ENCODE measurements at regions not wholly inside any gene's neighbourhood (a gene's known extent, or its start where the extent isn't known, plus 50 kb on each side); places are given as distances from the start of the nearest gene placed in this dataset.
"Not testable (repeated sequence)": the region's sequence is repeated elsewhere in the genome, so short reads cannot be mapped to it uniquely, and the experiment has no call there.

DNA sequence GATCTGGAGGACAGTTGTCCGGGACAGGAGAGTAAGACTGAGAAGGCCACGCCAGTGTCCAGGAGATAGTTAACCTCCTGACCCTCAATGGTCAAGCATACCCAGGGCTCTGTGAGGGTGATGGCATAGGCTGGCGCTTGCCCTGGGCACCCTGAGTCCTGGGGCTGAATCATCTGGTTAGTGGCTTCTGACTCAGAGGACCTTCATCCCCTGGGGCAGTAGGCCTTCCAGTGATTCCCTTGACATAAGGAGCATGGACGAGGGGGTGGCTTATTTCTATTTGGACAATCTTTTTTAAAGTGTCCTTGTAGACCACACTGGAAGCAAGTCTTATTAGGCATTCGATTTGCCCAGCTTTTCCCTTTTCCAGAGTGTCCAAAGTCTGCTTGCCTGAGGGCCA lies 108.4 kb upstream of the SHISA3 start:
- H3K4me1 ChIP-seq (ENCODE audit: control insufficient read depth, insufficient read depth, low read length); H3K4me3 ChIP-seq (ENCODE audit: low read length in 2 of 2); H3K27me3 ChIP-seq (ENCODE audit: control insufficient read depth in 1 of 2, insufficient read depth in 2 of 2, low read length in 2 of 2); H3K27ac ChIP-seq (ENCODE audit: low read length); H3K9me3 ChIP-seq (ENCODE audit: control insufficient read depth in 2 of 2, low read length in 2 of 2); H3K9ac ChIP-seq (ENCODE audit: low read length in 2 of 2); H3K36me3 ChIP-seq (ENCODE audit: control insufficient read depth in 2 of 2, insufficient read depth in 2 of 2, low read length in 2 of 2): not testable (repeated sequence)

DNA sequence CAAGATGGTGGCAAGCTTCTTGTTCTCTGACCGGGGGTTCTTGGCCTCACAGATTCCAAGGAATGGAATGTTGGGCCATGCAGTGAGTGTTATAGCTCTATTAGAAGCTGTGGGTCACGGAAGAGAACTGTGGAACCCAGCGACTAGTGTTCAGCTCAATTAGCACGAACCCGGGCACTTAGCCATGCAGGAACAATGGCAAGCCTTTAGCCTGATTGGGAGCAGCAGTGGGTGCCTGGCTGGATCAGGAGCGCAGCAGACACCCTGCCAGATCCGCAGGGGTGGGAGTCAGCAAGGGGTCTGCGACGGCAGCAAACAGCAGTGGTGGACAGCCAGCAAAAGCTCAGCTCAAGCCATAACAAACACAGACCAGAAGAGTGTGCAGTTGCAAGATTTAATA lies 105.1 kb upstream of the SHISA3 start:
- not testable (repeated sequence) for H3K9ac ChIP-seq (ENCODE audit: low read length in 2 of 2); H3K9me3 ChIP-seq (ENCODE audit: control insufficient read depth in 2 of 2, low read length in 2 of 2); H3K4me3 ChIP-seq (ENCODE audit: low read length in 2 of 2); H3K27me3 ChIP-seq (ENCODE audit: control insufficient read depth in 1 of 2, insufficient read depth in 2 of 2, low read length in 2 of 2); H3K27ac ChIP-seq (ENCODE audit: low read length); H3K4me1 ChIP-seq (ENCODE audit: control insufficient read depth, insufficient read depth, low read length); H3K36me3 ChIP-seq (ENCODE audit: control insufficient read depth in 2 of 2, insufficient read depth in 2 of 2, low read length in 2 of 2)

DNA sequence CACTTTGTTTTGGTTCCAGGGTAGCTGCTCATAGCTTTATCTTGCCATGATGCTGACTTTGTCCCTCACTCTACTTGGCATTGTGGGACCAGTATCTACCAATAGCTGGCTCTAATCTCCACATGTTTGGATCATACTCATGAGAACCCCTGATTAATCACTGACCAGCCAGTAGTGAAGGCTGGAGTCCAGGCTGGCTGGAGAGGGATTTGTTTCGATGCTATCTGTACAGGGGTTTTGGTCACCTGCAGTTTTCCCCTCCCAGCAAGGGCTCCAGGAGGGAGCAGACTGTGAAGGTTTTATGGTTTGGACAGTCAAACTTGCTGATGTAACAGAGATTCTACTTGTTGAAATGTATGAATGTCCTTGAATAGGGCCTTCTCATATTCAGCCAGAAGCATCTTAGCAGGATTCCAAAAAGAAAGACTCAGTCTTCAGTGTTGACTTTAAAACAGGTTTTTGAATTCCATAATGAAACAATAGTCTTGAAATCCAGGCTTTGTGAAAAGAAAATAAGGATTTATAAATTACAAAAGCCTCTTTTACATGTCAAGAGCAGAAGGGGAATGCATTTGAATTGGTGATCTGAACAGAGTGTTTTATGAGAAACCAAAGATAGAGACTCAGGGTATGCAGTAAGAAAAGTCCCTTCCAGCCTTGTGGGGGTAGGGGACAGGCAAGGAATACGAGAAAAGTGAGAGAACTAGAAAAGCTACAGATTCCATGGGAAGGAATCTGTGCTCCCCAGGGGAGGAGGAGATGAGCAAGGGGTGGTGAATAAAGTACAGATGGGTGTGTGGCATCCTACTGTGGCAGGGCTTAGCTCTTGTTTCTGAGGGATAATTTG lies 103.1 kb upstream of the SHISA3 start:
- no peaks in the 10 kb centered on the region for H3K36me3 ChIP-seq (ENCODE audit: control insufficient read depth in 2 of 2, insufficient read depth in 2 of 2, low read length in 2 of 2)
- no peak overlapping the region for H3K4me3 ChIP-seq (ENCODE audit: low read length in 2 of 2)
- H3K4me1 ChIP-seq (ENCODE audit: control insufficient read depth, insufficient read depth, low read length), result no peaks in the 10 kb centered on the region

DNA sequence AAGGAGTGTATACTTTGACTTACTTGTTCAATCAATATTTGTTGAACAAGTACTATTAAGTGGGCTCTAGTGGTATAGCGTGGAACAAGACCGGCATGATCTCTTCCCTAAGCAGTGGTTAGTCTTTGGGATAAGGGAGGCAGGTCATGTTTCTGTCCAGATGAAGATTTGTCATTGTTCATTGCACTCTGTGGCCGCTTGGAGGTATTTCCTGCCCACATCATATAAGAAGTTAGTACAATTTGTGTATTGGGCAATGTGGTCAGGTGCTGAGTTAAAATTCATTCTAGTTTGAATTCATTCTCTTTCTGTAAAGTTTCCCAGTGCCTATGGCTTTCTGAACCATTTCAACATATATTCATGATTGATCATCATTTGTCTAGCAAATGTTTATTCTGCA lies 101.1 kb upstream of the SHISA3 start:
- Histone ChIP-seq H3K4me3 (ENCODE audit: low read length in 2 of 2) (no peak overlapping the region), H3K9me3 (ENCODE audit: control insufficient read depth in 2 of 2, low read length in 2 of 2) (no peaks in the 10 kb centered on the region), H3K9ac (ENCODE audit: low read length in 2 of 2) (no peak overlapping the region), H3K27me3 (ENCODE audit: control insufficient read depth in 1 of 2, insufficient read depth in 2 of 2, low read length in 2 of 2) (peaks cover 0 to 3% of the 10 kb centered on the region in 2 donors), H3K27ac (ENCODE audit: low read length) (no peak overlapping the region), H3K36me3 (ENCODE audit: control insufficient read depth in 2 of 2, insufficient read depth in 2 of 2, low read length in 2 of 2) (no peaks in the 10 kb centered on the region), H3K4me1 (ENCODE audit: control insufficient read depth, insufficient read depth, low read length) (no peaks in the 10 kb centered on the region)

More for the DNA sequence above, 103.1 kb upstream of the SHISA3 start:
- H3K9ac ChIP-seq (ENCODE audit: low read length in 2 of 2), result no peak overlapping the region
- H3K9me3 ChIP-seq (ENCODE audit: control insufficient read depth in 2 of 2, low read length in 2 of 2), result no peaks in the 10 kb centered on the region
- H3K27ac ChIP-seq (ENCODE audit: low read length), result no peak overlapping the region
- no peaks in the 10 kb centered on the region for H3K27me3 ChIP-seq (ENCODE audit: control insufficient read depth in 1 of 2, insufficient read depth in 2 of 2, low read length in 2 of 2)

DNA sequence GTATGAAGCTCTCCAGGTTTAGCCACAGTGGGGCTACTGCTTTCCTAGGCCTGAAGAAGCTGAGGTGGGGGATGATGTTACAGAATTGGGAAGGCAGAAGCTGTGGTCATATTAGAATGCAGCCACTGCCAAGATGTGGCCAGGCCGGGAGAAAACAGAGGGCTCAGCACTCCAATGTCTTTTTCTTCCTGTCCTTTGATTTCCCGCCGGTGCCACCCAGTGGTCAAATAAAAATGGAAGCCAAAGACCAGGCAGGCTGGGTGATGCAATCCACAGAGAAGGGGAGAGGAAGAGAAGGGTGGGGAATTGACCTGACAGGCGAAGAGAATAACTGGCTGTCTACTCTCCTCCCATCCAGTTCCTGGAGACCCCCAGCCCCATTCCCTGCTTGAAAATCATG lies 94.9 kb upstream of the SHISA3 start:
- H3K27ac ChIP-seq (ENCODE audit: low read length), result no peak overlapping the region

DNA sequence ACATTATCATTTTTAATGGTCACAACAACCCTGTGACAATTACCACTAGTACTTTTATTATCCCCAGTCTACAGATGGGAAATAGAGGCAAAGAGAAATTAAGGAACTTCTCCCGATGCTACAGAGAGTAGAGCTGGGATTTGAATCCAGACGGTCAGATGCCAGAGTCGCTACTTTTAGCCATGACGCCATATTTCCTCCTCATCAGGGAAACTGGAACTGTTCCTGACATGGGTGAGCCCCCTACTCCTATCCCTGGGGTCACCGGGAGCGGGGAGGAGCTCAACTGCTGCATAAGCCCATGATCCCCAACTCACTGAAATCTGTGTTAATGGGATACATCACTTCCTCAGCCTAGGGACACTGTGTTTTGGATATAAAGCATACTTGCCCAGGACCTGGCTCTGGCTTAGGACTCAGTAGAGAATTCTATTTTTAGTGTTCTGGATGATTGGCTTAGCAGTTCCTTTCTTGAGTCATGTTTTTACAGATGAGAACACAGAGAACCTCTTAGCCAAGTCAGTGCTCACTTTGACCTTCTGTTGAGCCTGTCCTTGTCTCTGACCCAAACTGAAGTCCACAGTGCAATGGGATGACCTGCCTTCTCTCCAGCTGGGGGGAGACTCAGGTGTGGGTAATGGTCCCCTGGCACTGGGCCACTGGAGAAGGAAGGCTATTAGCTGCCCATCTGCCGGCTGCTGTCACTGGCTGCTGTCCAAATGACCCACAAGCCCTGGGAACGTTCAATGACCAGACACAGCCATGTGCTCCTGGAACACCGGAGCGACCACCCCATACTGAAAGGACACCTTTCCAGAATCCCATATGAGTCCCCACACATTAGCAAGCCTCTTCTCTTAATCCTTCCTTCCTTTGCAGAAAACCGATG lies 90.8 kb upstream of the SHISA3 start:
- H3K4me1 ChIP-seq (ENCODE audit: control insufficient read depth, insufficient read depth, low read length), result no peaks in the 10 kb centered on the region
- no peaks in the 10 kb centered on the region for H3K36me3 ChIP-seq (ENCODE audit: control insufficient read depth in 2 of 2, insufficient read depth in 2 of 2, low read length in 2 of 2)
- no peak overlapping the region for H3K27ac ChIP-seq (ENCODE audit: low read length)
- peaks cover 2 to 3% of the 10 kb centered on the region in 2 donors for H3K27me3 ChIP-seq (ENCODE audit: control insufficient read depth in 1 of 2, insufficient read depth in 2 of 2, low read length in 2 of 2)
- H3K4me3 ChIP-seq (ENCODE audit: low read length in 2 of 2), result no peak overlapping the region
- no peaks in the 10 kb centered on the region for H3K9me3 ChIP-seq (ENCODE audit: control insufficient read depth in 2 of 2, low read length in 2 of 2)
- H3K9ac ChIP-seq (ENCODE audit: low read length in 2 of 2), result no peak overlapping the region

More for the DNA sequence above, 94.9 kb upstream of the SHISA3 start:
- Histone ChIP-seq H3K9ac (ENCODE audit: low read length in 2 of 2) (no peak overlapping the region), H3K9me3 (ENCODE audit: control insufficient read depth in 2 of 2, low read length in 2 of 2) (no peaks in the 10 kb centered on the region), H3K36me3 (ENCODE audit: control insufficient read depth in 2 of 2, insufficient read depth in 2 of 2, low read length in 2 of 2) (no peaks in the 10 kb centered on the region), H3K4me3 (ENCODE audit: low read length in 2 of 2) (no peak overlapping the region), H3K27me3 (ENCODE audit: control insufficient read depth in 1 of 2, insufficient read depth in 2 of 2, low read length in 2 of 2) (peaks cover 3 to 5% of the 10 kb centered on the region in 2 donors), H3K4me1 (ENCODE audit: control insufficient read depth, insufficient read depth, low read length) (no peaks in the 10 kb centered on the region)

DNA sequence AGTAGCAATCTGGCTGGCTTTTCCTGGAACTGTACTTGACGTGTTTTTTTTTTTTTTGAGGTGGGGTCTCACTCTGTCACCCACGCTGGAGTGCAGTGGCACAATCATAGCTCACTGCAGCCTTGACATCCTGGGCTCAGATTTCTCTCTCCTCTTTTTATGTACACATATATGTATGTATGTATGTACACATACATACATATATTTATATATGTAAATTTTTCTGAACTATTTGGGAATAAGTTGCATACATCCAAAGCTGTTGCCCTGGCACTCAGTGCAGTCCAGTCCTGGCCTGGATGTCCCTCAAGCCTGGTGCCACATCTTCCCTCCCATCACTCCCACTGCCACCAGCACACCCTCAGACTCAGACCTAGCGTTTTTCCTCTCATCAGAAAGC lies 89.0 kb upstream of the SHISA3 start:
- H3K36me3 ChIP-seq (ENCODE audit: control insufficient read depth in 2 of 2, insufficient read depth in 2 of 2, low read length in 2 of 2), result no peaks in the 10 kb centered on the region
- no peaks in the 10 kb centered on the region for H3K4me1 ChIP-seq (ENCODE audit: control insufficient read depth, insufficient read depth, low read length)
- H3K9ac ChIP-seq (ENCODE audit: low read length in 2 of 2), result no peak overlapping the region
- no peak overlapping the region for H3K27ac ChIP-seq (ENCODE audit: low read length)
- H3K27me3 ChIP-seq (ENCODE audit: control insufficient read depth in 1 of 2, insufficient read depth in 2 of 2, low read length in 2 of 2), result no peaks in the 10 kb centered on the region
- H3K4me3 ChIP-seq (ENCODE audit: low read length in 2 of 2), result no peak overlapping the region
- H3K9me3 ChIP-seq (ENCODE audit: control insufficient read depth in 2 of 2, low read length in 2 of 2), result no peaks in the 10 kb centered on the region

DNA sequence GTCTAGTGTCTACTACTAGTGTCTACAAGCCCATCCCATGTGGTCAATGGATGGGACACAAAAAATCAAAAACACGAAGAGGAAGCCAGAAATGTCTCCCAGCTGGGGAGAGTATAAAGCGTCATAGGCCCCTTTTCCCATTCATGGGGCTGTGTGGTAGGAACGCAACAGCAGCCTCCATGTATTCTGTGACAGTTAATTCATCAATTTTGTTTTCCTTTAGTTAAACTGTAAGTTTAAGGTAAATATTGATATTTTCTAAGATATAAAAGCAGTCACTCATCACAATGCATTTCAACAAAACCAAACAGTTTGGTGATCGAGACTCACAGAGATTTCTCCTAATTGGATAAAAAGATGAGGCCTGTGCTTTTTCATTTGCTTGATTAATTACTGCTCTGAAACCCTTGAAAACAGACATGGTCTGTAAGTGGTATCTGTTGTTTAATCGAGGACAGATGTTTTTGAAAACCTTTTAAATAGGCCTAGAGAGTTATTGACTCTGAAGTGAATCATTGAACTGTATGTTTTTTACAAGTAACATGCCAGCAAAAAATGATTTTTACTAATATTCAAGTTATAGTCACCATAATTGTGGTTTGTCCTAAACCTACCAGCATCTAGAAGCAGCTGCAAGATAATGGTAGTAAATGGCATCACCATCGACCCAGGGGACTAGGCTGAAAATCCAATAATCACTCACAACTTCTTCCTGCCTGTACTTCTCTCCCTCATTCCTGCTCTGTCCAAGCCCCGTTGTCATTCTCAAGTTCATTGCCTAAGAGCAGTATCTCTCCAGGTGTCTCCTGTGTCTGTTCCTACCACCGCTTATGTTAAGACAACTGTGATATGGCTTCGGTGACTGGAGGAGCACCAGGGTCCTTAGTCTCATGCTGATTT lies 87.7 kb upstream of the SHISA3 start:
- Histone ChIP-seq H3K4me1 (ENCODE audit: control insufficient read depth, insufficient read depth, low read length) (no peaks in the 10 kb centered on the region), H3K4me3 (ENCODE audit: low read length in 2 of 2) (no peak overlapping the region), H3K27me3 (ENCODE audit: control insufficient read depth in 1 of 2, insufficient read depth in 2 of 2, low read length in 2 of 2) (no peaks in the 10 kb centered on the region), H3K27ac (ENCODE audit: low read length) (no peak overlapping the region), H3K36me3 (ENCODE audit: control insufficient read depth in 2 of 2, insufficient read depth in 2 of 2, low read length in 2 of 2) (no peaks in the 10 kb centered on the region), H3K9me3 (ENCODE audit: control insufficient read depth in 2 of 2, low read length in 2 of 2) (no peaks in the 10 kb centered on the region), H3K9ac (ENCODE audit: low read length in 2 of 2) (no peak overlapping the region)

DNA sequence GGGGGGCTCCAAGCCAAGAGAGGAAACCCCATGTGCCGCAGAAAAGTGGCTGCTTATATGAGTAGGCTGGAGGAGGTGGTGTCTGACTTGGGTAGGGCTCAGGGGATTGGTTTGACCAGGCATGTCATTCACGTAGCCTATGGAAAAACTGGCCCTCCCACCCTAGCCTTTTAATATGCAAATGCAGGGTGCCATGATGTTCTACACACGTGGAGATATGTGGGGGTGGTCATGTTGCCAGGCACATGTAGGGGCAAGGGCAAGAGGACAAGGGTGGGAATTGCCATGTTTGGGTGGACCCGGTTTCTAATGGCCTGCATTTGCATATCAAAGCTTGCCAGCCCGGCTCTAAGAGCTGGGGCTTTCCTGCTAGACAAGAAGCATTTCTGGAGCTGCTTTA lies 86.9 kb upstream of the SHISA3 start:
- Histone ChIP-seq H3K36me3 (ENCODE audit: control insufficient read depth in 2 of 2, insufficient read depth in 2 of 2, low read length in 2 of 2) (no peaks in the 10 kb centered on the region), H3K9me3 (ENCODE audit: control insufficient read depth in 2 of 2, low read length in 2 of 2) (no peaks in the 10 kb centered on the region), H3K27ac (ENCODE audit: low read length) (no peak overlapping the region), H3K4me1 (ENCODE audit: control insufficient read depth, insufficient read depth, low read length) (no peaks in the 10 kb centered on the region), H3K27me3 (ENCODE audit: control insufficient read depth in 1 of 2, insufficient read depth in 2 of 2, low read length in 2 of 2) (no peaks in the 10 kb centered on the region), H3K4me3 (ENCODE audit: low read length in 2 of 2) (no peak overlapping the region), H3K9ac (ENCODE audit: low read length in 2 of 2) (no peak overlapping the region)

DNA sequence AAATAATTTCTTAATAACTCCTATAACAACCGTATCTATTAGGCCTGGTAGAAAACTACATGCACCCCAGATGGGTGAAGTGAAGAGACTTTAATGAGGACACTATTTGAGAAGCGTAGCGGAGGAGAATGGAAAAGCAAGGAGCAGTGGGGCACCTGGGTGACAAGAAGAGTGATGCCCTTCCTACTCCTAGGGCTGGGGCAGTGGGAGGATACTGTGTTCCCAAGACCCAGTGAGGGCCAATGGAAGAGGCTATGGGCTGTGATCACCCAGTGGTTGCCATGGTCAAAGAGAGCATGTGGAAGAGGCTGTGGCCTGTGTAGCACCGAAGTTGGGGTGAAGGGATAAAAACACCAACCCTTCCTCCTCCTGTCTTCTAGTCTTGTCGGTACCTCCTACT lies 86.5 kb upstream of the SHISA3 start:
- Histone ChIP-seq H3K9me3 (ENCODE audit: control insufficient read depth in 2 of 2, low read length in 2 of 2) (no peaks in the 10 kb centered on the region), H3K27ac (ENCODE audit: low read length) (no peak overlapping the region), H3K4me3 (ENCODE audit: low read length in 2 of 2) (no peak overlapping the region), H3K4me1 (ENCODE audit: control insufficient read depth, insufficient read depth, low read length) (no peaks in the 10 kb centered on the region), H3K9ac (ENCODE audit: low read length in 2 of 2) (no peak overlapping the region), H3K27me3 (ENCODE audit: control insufficient read depth in 1 of 2, insufficient read depth in 2 of 2, low read length in 2 of 2) (no peaks in the 10 kb centered on the region), H3K36me3 (ENCODE audit: control insufficient read depth in 2 of 2, insufficient read depth in 2 of 2, low read length in 2 of 2) (no peaks in the 10 kb centered on the region)

All from stomach smooth muscle (tissue), 2 donors.